NCI-H2081 treated with DMSO at 0.1 percent for 48 hours (cell line): ENCODE measurements at regions not wholly inside any gene's neighbourhood (a gene's known extent, or its start where the extent isn't known, plus 50 kb on each side); places are given as distances from the start of the nearest gene placed in this dataset.
A peak's percentile ranks its signal among the peaks of the same experiment; 100 is the strongest.
"Not testable (repeated sequence)": the region's sequence is repeated elsewhere in the genome, so short reads cannot be mapped to it uniquely, and the experiment has no call there.

Experiments
- DNase-seq: peaks from one replicate; lab custom pipeline; 2025; lab: John Stamatoyannopoulos, UW

DNA sequence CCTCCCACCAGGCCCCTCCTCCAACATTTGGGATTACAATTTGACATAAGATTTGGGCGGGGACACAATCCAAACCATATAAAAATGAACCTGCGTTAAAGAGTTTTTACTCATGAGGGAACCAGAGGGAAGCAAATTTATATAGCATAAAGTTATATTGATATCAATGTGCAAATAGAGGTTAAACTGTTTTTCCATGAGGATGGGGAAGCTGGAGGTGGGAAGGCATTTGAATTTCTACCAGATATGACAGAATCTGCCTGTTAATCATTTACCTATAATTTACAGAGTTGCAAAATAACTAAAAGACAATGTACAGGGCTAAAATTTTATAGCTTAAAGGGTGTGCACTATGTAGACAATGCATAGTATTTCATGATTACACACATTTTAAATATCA is 322.0 kb upstream of the FKBP1C start:
- no peak for DNase-seq

GRCh38 chr6:62891065-62891647 is 320.1 kb upstream of the FKBP1C start:
- no peak for DNase-seq

DNA sequence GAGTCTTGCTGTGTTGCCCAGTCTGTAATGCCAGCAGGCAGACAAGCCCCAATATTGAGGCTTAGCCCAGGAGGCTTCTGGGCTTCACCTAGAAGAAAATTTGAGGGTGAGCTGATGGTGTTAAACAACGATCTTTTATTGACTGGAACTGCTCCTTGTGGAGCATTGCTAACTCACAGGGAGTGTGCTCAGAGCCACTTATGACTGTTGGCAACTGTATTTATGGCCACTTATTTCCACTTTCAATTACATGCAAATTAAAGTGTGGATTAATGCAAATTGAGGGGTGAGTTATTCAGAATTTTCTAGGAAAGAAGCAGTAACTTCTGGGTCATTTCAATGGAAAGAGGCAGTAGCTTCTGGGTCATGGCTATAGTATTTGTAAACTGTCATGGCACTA is 317.2 kb upstream of the FKBP1C start:
- DNase-seq, result no peak

GRCh38 chr6:62903266-62903665 is 308.0 kb upstream of the FKBP1C start:
- DNase-seq, result no peak

- no peak for DNase-seq
These were observed 306.6 kb upstream of the FKBP1C start for GRCh38 chr6:62904687-62905086.

GRCh38 chr6:62914530-62914929 is 296.7 kb upstream of the FKBP1C start:
- DNase-seq, result no peak

- no peak for DNase-seq
These were observed 287.5 kb upstream of the FKBP1C start for GRCh38 chr6:62923728-62924127.

DNA sequence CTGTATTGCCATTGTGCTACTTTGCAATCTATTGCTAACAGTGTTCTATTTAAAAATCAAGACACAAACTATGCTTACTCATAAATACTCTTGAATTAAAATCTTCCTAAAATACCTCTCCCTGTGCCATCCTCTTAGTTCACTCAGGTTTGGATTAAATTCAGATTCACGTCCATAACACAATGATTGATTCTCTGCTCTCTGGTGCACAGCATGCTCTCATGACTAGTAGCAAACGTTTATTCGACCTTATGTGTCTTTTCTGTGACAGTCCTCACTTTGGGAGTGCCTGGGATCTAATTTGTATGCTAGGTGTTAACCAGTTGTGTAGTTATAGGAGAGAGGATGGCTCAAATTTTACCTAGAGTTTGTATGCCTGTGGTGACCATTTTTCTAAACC is 270.4 kb upstream of the FKBP1C start:
- peak; percentile 26 for DNase-seq

DNA sequence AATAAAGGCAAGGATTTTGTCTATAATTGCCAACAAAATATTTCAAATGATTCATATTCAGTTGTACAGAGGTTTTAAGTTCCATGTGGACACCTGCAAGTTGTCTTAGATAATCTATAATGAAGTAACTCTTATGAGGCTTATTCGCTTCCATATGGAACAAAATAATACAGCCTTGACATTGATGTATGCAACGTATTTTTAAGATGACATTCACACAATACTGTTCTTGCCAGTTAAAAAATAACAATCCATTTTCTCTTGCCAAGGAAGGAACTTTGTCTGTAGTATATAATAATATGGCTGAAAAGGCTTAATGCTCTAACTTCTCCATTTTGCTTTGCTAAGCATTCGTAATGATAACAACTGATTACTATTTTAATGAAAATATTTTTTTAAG is 269.3 kb upstream of the FKBP1C start:
- DNase-seq, result no peak

DNA sequence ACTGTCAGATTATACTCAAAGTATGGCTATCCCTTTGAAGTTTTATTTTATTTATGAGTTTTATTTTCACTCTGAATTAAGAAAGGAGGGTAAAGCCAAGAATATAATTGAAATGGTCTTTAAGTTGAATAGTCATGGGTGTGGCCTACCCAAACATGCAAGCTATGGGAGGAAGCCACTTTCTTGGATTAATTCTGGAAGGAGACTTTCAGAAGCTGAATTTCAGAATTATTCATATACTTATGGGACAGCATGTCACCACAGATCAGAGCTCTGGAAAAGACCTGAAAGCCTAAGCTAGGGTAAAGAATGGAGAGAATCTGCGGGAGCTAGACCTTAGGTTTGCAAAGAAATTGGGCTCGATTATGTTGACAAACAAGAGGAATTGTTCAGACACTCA is 242.4 kb upstream of the FKBP1C start:
- DNase-seq, result no peak

- no peak for DNase-seq
These were observed 239.2 kb upstream of the FKBP1C start for GRCh38 chr6:62971976-62972658.

- no peak for DNase-seq
These were observed 236.8 kb upstream of the FKBP1C start for GRCh38 chr6:62974452-62974851.

DNA sequence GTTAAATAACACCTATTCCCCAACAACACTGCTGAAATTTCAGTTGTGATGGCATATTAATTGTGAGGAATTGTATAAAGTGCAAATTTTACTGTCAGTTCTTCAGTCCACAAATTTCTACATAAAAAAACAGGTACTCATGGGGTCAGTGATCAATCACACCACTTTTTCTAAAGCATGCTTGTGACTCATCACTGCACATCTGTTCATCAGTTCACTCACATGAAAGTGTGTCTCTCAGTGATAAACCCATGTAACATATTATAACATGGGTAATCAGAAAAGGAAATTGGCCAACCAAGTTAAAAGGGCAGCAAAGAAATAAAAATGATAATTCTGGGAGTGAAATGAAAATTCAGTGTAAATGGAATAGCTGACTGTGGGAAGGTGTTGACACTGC is 234.7 kb upstream of the FKBP1C start:
- no peak for DNase-seq

GRCh38 chr6:62978920-62979319 is 232.3 kb upstream of the FKBP1C start:
- no peak for DNase-seq

DNA sequence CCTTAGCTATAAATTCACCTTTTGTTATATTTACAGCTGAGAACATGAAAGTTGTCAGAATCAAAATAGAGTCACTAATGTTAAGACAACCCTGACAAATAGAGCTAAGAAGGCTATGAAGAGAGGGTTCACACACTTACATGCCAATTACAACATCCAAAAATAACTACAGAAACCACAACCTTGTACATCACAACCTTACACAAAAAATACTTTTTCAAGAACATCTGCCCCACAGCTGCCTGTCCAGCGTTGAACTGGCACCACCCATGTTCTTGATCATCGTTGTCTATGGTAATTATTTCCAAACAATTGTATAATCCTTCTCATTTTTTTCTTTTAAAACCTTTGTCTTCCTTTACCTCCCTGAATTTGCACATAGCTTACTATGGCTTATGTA is 231.2 kb upstream of the FKBP1C start:
- no peak for DNase-seq

GRCh38 chr6:62980724-62981123 is 230.5 kb upstream of the FKBP1C start:
- DNase-seq, result no peak

GRCh38 chr6:62982951-62983350 is 228.3 kb upstream of the FKBP1C start:
- no peak for DNase-seq

DNA sequence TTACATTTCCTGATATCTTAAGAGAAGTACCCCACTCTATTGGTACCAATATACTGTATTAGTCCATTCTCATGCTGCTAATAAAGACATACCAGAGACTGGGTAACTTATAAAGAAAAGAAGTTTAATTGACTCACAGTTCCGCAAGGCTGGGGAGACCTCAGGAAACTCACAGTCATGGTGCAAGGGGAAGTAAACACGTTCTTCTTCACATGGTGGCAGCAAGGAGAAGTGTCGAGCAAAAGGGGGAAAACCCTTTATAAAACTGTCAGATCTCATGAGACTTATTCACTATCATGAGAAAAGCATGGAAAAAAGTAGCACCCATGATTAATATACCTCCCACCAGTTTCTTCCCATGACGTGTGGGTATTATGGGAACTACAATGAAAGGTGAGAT is 219.6 kb upstream of the FKBP1C start:
- DNase-seq, result not testable (repeated sequence)

DNA sequence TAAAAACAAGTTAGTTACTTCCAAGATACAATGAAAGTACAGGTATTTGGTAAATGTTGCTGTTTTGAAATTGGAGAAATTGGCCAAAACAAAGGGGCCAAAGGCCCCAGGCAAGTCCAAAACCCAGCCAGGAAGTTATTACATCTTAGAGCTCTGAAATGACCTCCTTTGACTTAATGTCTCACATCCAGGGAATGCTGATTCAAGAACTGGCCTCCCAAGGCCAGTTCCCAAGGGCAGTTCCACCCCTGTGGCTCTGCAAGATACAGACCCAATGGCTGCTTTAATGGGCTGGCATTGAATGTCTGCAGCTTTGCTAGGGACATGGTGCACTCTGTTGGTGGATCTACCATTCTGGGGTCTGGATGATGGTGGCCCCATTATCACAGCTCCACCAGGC is 217.3 kb upstream of the FKBP1C start:
- no peak for DNase-seq

GRCh38 chr6:62998022-62998421 is 213.2 kb upstream of the FKBP1C start:
- DNase-seq, result no peak

DNA sequence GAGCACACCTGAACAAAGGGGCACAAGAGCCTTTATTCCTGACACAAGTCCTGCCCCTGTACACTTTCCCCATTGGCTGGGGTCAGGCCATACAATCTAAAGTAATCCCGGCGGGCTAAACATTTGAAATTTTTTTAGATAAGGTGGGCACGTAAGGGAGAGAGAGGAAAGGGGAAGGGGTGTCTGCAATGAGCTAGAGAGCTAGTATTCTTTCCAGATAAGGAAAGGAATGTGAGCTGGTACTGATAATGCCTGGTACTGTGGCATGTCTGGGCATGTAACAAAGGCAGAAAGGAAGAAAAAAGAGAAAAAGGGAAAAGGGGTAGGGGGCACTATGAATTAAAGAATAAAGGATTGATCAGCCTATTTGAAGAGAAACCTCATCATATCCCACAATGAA is 212.0 kb upstream of the FKBP1C start:
- DNase-seq, result not testable (repeated sequence)

DNA sequence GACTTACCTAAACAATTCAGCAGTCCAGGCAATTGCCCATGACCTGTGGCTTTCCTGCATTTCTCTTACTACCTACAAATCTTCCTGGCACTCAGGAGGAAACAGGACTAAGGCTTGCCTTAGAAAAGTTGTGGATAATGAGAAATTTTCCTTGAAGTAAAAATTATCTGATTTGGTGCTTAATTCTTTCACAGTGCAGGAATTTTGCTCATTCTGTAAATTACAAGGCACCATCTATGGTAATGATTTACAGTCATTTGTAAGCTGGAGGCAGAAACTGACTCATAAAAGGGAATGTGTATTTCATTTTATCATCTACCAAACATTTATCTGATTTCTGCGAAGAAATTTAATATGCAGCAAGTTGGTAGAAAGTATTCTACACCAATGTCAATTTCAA is 211.5 kb upstream of the FKBP1C start:
- DNase-seq, result no peak

DNA sequence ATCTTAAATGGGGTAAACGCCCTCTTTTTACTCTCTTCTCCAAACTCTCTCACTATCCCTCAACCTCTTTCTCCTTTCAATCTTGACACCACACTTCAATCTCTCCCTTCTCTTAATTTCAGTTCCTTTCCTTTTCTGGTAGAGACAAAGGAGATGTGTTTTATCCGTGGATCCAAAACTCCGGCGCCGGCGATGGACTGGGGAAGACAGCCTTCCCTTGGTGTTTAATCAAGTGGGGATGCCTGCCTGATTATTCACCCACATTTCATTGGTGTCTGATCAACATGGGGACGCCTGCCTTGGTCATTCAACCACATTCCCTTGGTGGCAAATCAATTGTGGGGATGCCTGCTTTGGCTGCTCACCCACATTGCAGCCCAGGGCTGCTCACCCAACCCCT is 205.3 kb upstream of the FKBP1C start:
- DNase-seq, result not testable (repeated sequence)

GRCh38 chr6:63010962-63011361 is 200.3 kb upstream of the FKBP1C start:
- not testable (repeated sequence) for DNase-seq
